ENCODE measurements at regions not wholly inside any gene's neighbourhood (a gene's known extent, or its start where the extent isn't known, plus 50 kb on each side); places are given as distances from the start of the nearest gene placed in this dataset.
"Not testable (repeated sequence)": the region's sequence is repeated elsewhere in the genome, so short reads cannot be mapped to it uniquely, and the experiment has no call there.

- DNase-seq (ENCODE audit: low spot score), result no peak
Observed at GRCh38 chr18:22284581-22285360, 115.4 kb downstream of the GATA6 start.

- DNase-seq (ENCODE audit: low spot score), result not testable (repeated sequence)
Observed at GRCh38 chr18:22283855-22284254, 114.5 kb downstream of the GATA6 start.

- no peak for DNase-seq (ENCODE audit: low spot score)
Observed at GRCh38 chr18:22283397-22283796, 114.0 kb downstream of the GATA6 start.

GRCh38 chr18:22283116-22283395, 113.7 kb downstream of the GATA6 start:
- DNase-seq (ENCODE audit: low spot score), result no peak

GRCh38 chr18:22282311-22283115, 113.1 kb downstream of the GATA6 start:
- no peak for DNase-seq (ENCODE audit: low spot score)

- no peak for DNase-seq (ENCODE audit: low spot score)
Observed at GRCh38 chr18:22280453-22280750, 111.0 kb downstream of the GATA6 start.

GRCh38 chr18:22279741-22280452, 110.5 kb downstream of the GATA6 start:
- DNase-seq (ENCODE audit: low spot score), result no peak

- no peak for DNase-seq (ENCODE audit: low spot score)
Observed at GRCh38 chr18:22278798-22279197, 109.4 kb downstream of the GATA6 start.

- no peak for DNase-seq (ENCODE audit: low spot score)
Observed at GRCh38 chr18:22277758-22278157, 108.4 kb downstream of the GATA6 start.

- no peak for DNase-seq (ENCODE audit: low spot score)
Observed at GRCh38 chr18:22276334-22276713, 106.9 kb downstream of the GATA6 start.

- no peak for DNase-seq (ENCODE audit: low spot score)
Observed at GRCh38 chr18:22275706-22276333, 106.4 kb downstream of the GATA6 start.

- no peak for DNase-seq (ENCODE audit: low spot score)
Observed at GRCh38 chr18:22273101-22274039, 104.0 kb downstream of the GATA6 start.

- DNase-seq (ENCODE audit: low spot score), result no peak
Observed at GRCh38 chr18:22272242-22272641, 102.9 kb downstream of the GATA6 start.

- DNase-seq (ENCODE audit: low spot score), result no peak
Observed at GRCh38 chr18:22271030-22271429, 101.6 kb downstream of the GATA6 start.

GRCh38 chr18:22268641-22269128, 99.3 kb downstream of the GATA6 start:
- no peak for DNase-seq (ENCODE audit: low spot score)

- DNase-seq (ENCODE audit: low spot score), result no peak
Observed at GRCh38 chr18:22267697-22268096, 98.3 kb downstream of the GATA6 start.

- no peak for DNase-seq (ENCODE audit: low spot score)
Observed at GRCh38 chr18:22267225-22267624, 97.8 kb downstream of the GATA6 start.

- no peak for DNase-seq (ENCODE audit: low spot score)
Observed at GRCh38 chr18:22265838-22266237, 96.4 kb downstream of the GATA6 start.

GRCh38 chr18:22260208-22260820, 90.9 kb downstream of the GATA6 start:
- DNase-seq (ENCODE audit: low spot score), result no peak

GRCh38 chr18:22257022-22257543, 87.7 kb downstream of the GATA6 start:
- no peak for DNase-seq (ENCODE audit: low spot score)

- DNase-seq (ENCODE audit: low spot score), result no peak
Observed at GRCh38 chr18:22254088-22254487, 84.7 kb downstream of the GATA6 start.
